ELR (cell line): ENCODE measurements at regions not wholly inside any gene's neighbourhood (a gene's known extent, or its start where the extent isn't known, plus 50 kb on each side); places are given as distances from the start of the nearest gene placed in this dataset.

Experiments used
- DNase-seq: peaks from one replicate; pipeline ENCODE4 v3.0.0-alpha.2; 2015; ENCODE audit warnings: low read depth

DNA sequence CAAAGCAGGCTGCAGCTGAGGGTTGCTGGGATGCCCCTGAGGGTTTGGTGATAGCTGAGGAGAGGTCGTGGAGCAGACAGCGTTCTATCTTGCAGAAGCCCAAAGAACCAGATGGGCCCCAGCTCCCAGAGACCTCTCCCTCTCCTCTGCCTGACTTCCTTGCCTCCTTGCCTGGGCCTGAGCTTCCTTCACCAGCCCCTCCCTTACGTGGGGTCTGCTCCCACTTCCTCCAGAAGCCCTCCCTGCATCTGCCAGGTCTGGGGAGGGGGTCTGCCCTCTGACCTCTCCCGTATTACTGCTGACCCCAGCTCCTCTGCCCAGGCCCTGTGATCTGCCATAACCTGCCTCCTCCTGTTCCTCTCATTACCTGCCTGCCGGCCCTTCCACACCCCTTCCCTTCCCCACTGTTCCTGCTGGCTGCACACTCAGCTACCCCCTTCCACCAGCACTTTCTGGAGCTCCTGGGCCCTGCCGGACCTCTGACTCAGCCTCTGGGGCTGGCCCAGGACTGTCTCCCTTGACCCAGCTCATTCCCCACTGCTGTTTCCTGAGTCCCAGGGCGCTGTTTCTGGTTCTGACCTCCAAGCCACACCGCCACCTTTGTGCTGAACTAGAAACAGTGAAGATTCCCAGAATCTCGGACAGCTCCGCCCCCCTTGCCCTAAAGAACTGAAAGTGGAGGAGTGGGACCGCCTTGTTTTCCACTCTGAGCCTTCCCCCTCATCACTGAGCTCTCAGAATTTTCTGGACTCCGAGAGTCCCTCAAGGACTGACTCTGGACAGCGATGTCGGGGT, 237.7 kb upstream of the C1orf174 start:
- DNase-seq = no peak

DNA sequence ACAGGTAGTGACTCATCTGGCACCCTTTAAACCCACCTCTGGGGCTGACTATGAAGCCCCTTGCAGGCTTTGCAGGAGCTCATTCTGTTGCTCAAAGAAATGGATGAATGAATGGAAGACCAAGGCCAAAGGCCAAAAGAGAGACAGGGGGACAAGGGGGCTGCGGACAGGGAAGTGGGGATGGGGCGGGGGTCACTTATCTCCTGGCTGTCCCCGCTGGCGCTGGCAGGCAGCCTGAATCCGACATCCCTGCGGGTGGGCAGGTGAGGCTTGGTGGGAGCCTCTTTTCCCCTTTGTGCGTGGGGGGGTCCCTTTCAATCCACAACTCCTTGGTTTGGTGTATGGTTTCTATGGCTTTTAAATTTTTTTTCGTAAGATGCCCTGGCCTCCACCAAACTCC, 239.6 kb upstream of the C1orf174 start:
- no peak for DNase-seq

DNA sequence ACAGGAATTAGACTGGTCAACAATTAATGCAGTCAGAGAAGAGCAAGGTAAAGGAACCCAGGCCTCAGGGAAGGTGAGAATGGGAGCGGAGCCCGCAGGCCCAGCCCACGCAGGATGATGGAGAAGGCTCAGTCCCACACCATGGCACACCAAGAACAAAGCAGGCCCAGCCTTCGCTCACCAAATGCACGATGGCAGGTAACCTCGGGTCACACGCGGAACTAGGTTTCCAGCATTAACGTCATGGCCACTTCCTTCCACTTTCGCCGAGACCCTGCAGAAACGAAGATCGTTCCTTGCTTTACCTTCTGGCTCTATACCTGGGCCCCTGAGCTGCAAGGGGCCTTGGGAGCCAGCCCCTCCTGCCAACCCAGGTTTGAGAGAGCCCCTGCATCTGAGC, 240.2 kb upstream of the C1orf174 start:
- no peak for DNase-seq

DNA sequence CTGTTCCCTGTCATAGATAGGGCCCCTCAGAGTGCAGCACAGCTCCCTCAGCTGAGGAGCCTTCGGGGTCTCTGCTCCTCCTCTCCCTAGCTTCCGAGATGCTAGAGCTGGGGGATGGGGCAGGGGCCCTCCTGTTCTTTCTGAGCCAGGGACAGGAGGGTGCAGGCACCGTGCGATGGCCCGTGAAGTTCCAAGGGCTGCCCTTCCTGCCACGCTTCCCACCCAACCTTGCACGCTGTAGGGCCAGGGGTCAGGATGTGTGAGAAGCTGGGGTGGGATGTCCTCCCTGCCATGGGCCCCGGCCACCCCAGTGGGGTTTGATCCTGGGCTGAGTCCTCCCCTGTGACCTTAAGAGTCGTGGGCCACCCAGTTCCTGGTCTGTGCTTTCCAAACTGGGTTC, 240.7 kb upstream of the C1orf174 start:
- no peak for DNase-seq

DNA sequence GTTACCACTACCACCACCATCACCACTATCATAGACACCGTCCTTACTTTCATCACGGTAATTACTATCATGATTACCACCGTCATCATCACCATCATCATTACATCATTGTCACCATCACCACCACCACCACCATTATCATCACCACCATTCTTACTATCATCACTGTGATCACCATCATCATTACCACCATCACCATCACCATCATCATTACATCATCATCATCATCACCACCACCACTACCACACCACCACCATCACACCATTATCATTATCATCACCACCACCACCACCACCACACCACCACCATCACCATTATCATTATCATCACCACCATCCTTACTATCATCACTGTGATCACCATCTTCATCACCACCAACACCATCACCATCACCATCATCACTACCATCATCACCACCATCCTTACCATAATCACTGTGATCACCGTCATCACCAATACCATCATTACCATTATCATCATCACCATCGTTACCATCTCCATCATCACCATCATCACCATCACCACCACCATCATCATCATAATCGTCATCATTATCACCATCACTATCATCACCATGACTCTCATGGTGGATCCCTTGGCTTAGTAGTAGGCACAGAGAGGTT, 244.4 kb upstream of the C1orf174 start:
- no peak for DNase-seq

DNA sequence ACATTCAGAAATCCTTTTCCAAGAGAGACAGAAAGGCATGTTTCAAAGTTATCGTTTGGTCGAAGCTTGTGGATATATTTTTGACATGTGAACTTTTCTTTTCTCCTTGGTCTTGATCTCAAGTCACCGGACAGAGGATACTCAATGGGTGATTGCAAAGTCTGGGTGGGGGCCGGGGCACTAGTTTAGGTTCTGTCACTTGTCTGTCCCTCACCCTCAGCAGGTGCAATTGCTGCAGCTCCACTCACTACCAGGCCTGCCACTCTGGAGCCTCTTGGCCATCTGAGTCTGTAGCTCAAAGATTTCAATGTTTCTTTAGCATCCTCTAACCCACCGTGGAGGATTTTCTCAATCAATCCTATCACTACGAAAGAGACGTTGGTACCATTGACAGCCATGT, 246.0 kb upstream of the C1orf174 start:
- no peak for DNase-seq

DNA sequence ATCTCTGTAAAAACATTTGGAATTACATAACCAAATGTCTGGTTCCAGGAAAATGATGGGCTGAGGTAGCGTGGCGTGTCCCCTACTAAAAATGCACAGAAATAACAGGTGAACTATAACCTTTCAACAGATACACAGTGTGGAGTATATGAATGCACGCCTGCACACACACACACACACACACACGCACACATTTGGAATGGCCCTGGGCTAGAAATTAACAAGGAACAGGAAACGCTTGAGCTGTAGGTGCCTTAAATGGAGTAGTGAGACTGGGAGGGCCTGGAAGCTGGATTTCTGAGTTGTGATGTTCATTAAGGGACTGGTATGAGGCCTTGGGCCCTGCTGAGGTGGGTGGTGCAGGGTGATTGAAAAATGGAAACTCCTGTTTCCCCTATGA, 246.5 kb upstream of the C1orf174 start:
- no peak for DNase-seq

DNA sequence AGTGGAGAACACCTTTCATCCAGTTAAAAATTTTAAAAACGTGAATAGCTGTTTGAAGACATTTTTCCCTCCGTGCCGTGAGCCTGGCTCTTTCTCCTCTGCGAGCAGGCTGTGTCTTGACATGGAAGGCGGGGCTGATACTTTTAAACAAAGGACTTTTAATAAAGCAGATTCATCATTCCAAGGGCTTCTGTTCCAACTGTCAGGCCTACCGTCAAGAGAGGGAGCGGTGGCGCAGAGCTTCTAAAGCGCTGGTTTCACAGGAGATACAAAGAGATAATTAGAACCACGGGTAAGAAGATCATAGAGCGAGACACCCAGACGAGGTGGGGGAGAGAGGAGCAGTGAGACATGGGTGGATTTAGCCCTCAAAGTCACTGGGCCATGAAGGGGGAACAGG, 247.4 kb upstream of the C1orf174 start:
- no peak for DNase-seq

DNA sequence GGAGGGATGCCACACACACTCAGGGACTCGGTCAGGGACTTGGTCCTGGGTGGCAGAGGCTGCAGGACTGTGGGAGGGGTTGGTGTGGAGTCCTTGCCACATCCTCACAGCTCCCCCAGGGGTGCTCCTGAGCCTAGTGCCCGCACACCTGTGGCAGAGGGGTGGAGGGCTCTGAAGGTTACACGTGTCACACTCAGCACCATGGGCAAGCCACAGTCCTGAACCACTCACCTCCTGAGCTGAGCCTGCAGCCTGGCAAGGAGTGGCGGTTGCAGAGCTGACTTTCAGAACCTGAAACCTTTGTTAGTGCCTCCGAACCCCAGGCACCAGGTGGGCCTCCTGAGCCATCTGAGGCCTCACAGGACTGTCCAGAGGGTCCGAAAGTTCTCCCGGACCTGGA, 249.2 kb upstream of the C1orf174 start:
- DNase-seq = no peak

DNA sequence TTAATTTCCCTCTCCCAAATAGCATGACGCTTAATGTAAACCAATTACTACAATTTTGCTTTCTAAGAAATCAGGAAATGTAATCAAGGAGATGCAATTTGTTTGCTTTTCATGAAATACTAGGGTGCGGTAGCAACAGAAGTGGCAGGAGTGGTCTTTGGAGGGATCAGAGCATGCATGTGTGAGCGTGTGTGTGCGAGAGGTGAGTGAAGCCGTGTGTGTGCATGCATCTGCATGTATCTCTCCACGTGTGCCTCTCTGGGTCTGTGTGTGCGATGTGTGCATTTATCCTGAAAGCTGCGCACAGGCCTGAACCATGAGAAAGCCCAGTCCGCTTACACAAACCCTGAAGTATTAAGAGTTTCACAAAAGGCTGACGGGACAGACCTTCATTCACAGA, 249.8 kb upstream of the C1orf174 start:
- DNase-seq = no peak

DNA sequence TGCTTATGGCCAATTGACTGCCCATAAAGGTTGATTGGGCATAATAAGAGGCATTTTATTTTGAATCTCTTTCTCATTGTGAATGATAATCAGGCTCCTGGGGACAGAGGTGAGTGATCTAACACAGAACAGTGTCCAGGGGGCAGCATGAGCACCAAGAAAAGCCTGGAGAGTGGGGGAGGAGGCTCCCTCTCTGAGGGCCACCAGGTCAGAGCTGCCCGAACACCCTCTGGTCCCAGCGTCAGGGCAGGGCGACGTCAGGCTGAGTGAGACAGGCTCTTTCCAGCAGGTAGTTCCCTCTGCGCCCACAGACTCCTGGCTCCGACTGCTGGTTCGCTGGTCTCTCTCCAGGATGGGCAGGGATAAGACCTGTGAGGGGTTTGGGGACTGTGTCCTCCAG, 250.2 kb upstream of the C1orf174 start:
- DNase-seq = no peak

DNA sequence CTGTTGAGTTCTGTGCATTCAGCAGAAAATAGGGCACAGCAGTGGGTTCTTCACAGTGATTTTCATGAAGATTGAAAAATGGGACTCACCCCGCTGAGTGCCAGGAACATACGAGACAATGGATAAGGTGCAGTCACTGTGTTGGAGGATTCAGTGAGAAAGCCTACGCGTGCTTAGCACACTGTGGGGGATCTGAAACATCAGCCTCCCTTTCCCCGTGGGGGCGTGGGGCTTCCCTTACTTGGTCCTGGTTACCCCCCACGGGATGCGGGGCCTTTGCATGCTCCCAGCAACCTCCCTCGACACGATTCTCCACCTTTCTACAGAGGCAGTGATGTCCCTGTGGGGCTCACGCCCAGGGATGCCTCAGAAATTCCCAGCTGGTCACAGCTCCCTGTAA, 252.2 kb upstream of the C1orf174 start:
- DNase-seq = no peak

DNA sequence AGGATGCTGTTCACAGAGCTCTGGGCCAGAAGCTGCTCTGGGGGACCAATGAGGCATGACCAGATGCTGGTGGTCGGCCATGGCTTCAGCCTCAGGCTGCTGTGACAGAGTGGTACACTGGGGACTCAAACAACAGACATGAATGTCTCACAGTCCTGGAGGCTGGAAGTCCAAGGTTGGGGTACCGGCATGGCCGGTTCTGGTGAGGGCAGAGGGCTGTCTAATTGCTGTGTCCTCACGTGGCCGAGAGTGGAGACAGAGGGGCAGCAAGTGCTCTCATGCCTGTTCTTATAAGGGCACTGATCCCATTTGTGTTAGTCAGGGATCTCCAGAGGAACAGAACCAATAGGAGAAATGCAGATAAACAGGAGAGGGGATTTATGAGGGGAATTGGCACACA, 253.5 kb upstream of the C1orf174 start:
- no peak for DNase-seq

DNA sequence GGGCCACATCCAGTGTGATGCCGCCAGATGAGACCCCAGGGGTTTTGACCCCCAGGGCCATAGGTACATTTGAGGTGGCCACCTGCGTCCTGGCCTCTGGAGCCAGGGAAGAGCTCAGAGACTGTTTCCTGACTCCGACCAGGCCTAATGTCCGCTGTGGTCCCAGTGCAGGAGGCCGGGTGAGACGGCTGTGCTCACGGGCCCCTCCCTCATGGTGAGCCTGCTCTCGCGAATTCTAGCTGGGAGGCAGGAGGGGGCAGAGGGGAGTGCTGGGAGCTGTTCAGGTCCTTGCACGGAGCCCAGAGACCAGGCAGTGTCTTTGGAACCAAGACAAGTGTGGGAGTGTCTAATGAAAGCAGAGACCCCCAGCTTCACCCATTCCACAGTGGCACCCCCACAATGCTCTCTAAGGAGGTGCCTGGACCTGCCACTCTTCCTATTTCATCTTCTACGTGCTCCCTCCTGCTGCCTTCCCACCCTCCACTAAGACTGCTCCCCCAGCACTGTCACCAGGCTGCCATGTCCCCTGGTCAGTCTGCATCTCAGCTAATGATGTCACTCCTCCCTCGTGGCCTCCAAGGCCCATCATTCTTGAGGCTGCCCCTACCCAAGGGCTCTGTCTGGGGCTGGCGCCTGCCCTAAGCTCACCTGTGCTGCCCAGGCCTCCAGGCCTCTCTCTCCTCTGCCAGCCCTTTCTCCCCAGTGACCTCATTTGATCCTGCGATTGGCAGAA, 256.3 kb upstream of the C1orf174 start:
- no peak for DNase-seq

DNA sequence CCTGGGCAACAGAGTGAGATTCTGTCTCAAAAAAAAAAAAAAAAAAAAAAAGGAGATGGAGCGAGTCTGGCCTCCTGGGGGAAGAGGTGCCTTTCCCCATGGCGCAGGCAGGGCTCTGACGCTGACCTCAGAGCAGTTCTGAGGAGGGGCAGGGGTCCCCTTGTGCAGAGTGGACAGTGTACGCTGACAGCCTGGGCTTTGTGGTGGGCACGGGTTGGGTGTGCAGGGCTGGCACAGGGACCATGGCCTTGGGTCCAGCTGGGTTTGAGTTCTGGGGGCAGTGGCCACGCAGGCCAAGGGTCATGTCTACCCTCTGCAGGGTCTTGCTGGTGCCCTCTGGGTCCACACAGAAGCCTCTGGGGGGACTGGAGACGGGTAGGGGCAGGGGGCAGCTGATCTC, 260.1 kb upstream of the C1orf174 start:
- no peak for DNase-seq

DNA sequence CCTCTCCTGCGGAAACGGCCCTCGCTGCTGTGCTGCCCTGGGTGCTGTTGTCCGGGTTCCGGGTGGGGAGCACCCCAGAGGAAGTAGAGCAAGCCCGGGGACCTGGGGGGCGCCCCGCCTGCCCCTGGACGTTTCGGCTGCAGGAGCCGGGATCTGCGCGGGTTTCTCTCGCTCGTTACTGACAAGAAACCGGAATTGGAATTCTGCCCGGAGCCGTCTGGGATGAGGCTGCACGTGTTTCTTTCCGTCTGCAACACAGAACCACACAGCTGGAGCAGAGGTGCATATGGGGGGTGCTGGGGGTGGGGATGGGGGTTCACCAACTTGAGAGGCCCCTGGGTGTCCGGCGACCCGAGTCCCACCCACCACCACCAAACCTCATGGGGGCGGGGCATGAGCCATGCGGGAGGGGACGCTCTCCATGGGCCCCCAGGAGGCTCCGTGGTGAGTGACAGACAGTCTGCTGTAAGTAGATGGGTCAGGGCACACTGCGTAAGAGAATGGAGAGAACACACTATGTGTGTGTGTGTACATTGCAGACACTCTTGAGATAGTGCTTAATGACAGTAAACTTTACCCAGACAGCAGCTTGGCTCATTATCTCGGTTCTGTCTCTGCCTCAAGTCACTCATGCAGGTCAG, 261.4 kb upstream of the C1orf174 start:
- no peak for DNase-seq

DNA sequence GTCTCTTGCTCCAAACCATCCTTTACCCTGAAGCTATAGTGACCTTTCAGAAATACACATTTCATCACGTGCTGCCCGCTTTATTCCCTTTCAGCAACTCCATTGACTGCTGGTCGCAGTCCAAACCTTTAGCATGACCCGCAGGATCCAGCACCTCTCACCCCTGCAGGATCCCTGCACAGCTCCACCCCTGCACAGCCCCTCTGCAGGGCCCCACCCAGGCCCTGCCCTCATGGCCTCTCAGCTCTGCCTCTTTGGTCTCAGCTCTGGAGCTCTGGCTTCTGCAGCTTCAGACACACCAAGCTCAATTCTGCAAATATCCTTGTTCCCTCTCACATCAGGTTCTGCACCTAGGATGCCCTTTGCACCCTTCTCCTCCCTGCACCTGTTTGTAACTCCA, 264.9 kb upstream of the C1orf174 start:
- no peak for DNase-seq

DNA sequence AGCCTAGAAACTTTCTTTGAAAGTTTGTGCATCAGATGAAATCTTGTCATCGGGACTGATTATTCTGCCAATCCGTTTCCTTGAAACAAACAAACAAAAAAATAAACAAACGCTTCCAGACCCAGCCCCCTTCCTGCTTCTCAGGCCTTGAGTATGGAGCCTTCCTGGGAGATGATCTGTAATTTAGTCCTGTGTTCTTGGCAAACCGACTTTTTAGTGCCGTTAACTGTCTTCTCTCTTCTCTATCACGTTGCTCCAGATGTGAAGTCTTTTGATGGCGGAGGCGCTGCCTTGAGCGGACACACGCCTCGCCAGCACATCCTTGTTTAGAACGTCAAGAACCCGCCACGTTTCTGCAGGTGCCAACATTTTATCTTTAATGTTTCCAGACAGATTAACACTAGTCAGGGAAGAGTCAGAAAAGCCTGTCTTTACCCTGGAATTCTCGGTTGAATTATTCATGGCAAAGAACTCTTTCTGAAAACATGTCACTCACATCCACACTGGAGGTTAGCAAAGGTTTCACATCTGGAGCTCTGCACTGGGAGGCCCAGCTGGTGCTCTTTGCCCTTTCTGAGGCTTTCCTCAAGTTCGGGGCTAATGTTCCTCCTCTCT, 265.7 kb upstream of the C1orf174 start:
- no peak for DNase-seq

DNA sequence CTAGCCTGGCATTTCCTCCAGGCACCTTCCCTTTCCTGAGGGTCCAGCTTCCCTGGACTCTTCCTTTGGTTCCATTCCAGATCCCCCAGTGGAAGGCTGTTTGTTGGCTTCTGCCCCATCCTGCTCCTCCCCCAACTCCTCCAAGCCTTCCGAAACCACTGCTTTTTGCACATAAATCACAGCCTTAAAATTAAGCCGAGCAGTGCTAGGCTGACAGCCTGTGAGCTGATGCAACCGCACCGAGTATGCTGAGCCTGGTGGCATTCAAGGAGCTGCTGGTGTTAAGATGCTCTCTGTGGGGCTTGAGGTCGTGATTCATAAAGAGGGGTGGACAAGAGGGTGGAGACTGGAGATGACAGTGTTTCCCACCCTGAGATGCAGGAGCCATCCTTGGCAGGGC, 266.6 kb upstream of the C1orf174 start:
- no peak for DNase-seq

DNA sequence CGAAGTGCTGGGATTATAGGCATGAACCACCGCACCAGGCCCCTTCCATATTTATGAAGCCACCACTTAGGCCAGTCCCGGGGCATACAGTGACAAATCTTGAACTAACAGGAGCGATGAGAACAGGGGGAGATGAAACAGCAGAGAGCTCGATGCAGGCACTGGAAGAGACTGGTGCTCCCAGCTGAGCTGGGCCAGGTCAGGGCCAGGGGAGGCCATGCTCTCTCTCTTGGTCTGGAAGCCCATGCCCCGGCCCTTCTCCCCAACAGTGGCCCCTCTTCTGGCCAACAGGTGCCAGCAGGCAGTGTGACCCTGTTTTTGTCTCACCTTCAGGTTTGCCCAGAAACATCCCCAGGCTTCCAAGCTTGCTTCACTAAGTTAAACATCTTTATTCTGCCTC, 269.9 kb upstream of the C1orf174 start:
- DNase-seq = no peak

DNA sequence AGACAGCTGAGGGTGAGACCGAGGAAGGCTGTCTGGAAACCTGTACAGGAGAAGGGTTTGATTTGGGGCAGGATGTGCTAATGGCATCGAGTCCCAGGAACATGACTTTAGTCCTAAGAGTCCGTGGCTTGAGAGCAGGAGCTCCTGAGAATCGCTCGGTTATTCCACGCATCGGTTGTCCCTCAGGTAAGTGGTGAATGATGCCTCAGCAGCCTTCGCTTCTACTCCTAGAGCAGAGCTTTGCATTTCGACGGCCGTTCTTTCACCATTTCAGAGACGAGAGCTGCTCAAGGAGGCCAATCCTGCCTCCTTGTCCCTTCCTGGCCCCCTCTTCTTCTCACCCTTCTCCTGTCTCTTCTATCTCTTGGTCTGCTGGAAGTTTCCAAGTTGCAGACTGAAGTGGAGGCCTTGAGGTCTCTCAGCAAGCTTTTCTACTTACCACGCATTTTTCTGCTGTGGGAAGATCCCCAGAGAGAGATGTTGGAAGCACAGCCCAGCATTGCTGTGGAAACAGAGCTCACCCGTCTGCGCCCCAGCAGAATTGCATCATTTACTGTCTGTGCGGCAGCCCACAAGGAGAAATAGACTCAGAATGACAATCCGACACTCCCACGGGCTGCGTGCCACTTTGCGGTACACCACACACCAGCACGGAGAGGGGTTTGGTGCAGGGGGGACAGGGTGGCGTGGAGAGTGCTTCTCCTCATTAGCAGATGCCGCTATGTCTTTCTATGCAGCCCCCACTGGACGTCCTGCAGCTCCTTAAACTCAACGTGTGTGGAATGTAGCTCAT, 270.7 kb upstream of the C1orf174 start:
- DNase-seq = no peak
